Smooth muscle cell of the brain vasculature (primary cell): ENCODE measurements at regions not wholly inside any gene's neighbourhood (a gene's known extent, or its start where the extent isn't known, plus 50 kb on each side); places are given as distances from the start of the nearest gene placed in this dataset.

ENCODE experiments used
- DNase-seq: peaks from one replicate; pipeline ENCODE4 v3.0.0-alpha.2; 2012; ENCODE audit warnings: low read depth, low spot score

- no peak for DNase-seq
Observed at GRCh38 chr11:127103586-127104388, 103.2 kb upstream of the KIRREL3 start.

DNA sequence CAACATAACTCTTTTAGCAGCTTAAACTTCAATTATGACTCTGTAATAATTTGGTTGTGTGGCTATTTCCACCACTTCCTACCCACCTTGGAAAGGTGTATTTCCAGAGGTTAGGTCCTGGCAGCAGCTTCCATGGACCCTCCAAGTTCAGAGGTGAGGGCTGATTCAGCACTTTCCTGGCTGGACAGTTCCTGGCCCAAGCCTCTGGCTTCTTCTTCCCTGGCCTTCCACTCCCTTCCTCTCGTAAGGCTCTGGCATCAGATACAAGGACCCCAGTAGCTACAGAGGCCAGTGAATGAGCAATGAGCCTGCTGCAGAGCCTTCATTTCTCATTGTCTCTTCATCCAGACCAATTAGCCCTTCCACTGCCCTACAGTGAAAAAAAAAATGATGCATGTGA, 98.1 kb upstream of the KIRREL3 start:
- no peak for DNase-seq

DNA sequence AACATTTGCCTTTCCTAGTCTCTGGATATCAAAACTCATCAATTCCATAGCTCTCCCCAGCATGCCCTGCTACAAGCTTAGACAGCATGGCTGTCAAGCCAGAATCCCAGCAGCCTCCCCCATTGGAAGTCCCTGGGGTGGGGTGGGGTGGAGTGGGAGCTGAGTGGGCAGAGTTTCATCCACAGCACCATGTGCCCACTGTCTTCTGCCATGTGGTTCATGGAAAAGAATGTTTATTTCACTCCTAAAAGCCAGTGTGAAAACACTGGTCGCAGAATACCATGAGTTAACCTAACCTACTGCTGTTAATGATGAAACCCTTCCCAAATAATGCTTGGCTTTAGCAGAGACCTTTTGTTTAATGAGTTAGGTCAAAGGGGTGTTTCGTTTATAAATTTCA, 80.2 kb upstream of the KIRREL3 start:
- no peak for DNase-seq

- DNase-seq: no peak
Observed at GRCh38 chr11:127075758-127076157, 75.2 kb upstream of the KIRREL3 start.

DNA sequence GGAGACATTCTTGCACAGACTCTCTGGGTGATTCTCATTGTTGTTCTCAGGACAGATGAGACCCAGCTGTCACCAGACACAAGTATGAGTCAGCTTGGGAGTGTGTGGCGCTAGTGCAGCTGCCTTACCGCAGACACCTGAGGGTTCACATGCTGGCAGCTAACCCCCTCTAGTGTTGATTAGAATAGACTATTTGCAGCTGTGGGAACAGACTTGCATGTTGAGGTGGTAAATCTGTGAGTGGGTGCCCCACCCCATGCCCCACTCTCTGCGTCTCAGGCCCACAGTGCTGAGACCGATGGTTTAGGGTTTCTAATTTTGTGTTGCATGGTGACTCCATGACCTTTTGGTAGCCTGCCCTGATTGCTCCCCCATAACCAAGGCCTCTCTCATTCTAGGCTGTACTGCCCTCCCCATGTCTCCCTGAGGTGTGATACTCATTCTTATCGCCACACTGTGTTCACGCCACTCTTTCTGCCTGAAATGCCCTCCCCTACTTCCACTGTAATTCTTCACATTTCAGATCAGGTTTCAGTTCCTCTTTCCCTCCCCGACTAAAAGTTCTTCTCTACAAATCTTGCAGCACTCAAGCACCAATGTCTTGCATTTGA, 73.7 kb upstream of the KIRREL3 start:
- no peak for DNase-seq

- no peak for DNase-seq
Observed at GRCh38 chr11:127073621-127074020, 73.1 kb upstream of the KIRREL3 start.

GRCh38 chr11:127071606-127072005, 71.0 kb upstream of the KIRREL3 start:
- no peak for DNase-seq

GRCh38 chr11:127070808-127071207, 70.2 kb upstream of the KIRREL3 start:
- DNase-seq: no peak

DNA sequence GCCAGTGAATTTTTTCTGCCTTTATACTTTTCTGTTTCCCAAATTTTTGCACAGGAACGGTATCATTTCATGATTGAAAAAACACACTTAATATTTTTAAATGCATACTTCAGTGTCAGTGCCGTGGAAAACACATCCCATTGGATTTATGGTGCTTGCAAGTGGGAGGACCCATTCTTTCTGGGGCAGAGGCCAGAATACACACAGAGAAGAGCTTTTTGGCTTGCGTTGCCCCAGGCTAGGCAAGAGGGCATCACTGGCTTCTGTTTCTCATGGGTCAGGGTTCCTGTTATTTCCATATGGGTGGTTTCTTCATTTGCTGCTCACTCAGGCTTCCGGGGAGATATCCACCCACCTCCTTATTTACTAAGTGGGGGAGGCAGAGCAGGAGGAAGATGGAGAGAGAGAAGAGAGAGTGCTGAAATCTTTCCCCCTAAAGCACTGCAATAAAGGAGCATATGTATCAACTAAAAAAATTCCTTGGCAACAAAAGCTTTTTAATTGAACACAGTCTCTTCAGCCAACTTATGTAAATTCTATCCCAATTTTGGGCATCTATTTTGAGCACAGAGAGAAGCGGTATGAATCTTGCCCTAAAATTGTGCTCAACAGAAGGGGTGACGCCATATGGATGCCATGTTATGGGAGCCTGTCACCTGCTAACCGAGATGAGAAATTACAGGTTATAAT, 66.0 kb upstream of the KIRREL3 start:
- DNase-seq: no peak

- no peak for DNase-seq
Observed at GRCh38 chr11:127063241-127063640, 62.7 kb upstream of the KIRREL3 start.

DNA sequence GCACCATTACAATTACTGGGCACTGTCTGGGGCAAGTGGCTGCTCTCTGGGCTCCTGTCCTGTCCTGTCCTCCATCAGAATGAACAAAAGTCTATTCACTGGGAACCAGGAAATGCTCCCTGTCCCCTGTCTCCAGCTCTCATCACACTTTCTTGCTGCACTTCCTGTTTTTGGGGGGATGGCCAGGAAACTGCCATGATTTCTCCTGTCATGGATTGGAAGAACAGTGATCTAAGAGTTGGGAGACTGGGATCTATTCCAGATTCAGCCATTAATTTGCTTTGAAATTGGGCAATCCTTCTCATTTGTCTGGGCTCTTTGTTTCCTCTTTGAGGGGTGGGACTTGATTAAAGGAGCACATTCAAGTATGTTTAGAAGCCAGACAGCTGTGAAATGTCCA, 61.4 kb upstream of the KIRREL3 start:
- no peak for DNase-seq

DNA sequence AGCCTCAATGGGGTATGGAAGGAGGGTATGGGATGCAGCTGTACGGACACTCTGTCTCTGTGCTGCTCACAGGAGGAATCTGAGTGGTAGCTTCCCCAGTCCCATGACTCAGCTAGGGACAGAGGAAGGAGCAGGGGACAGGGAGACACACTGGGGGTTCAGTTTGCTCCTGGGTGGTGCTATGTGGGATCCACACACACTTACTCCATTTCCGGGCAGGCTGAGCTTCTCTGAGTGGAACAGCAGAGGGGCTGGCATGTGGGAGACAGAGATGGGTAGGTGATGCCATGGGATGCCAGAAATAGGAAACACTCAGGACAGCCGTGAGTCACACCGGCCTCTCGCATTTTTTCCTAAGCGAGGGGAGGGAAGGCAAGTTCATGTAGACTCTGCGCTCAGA, 59.2 kb upstream of the KIRREL3 start:
- DNase-seq: no peak

DNA sequence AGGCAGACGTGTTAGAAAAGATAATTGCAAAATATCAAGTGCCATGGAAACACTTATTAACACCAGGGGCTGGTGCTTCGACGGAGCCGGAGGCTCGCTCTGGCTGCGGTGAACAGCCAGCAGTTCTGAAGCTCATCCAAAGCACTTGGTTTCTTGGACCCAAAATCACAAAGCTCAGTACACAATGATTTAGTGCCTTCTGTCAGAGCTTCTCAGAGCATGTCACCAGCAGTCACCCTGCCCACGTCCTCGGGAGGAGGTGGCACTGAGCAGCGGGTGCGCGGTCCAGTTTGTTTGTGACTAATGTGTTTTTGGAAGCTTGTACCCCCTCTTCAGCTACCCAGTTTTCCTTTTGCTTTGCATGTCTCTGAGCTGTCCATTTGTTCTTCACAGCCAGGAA, 58.7 kb upstream of the KIRREL3 start:
- DNase-seq: no peak

DNA sequence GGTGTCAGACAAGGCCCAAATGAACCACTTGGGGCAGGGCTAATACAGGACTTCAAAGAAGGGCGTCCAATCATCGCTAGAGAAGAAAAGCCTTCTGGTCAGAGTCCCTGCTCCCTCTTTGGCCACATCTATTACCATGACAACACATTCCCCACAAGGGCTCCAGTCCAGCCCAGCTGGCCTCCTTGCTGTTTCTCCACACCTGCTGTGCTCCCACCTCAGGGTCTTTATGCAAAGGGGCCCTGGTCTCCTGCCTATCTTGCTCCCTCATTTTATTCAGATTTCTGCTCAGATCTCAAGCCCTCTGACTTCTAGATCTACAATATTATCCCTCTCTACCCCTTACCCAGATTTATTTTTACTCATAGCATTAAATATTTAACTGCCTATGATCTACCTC, 58.0 kb upstream of the KIRREL3 start:
- DNase-seq: no peak

- no peak for DNase-seq
Observed at GRCh38 chr11:127057126-127057525, 56.6 kb upstream of the KIRREL3 start.

DNA sequence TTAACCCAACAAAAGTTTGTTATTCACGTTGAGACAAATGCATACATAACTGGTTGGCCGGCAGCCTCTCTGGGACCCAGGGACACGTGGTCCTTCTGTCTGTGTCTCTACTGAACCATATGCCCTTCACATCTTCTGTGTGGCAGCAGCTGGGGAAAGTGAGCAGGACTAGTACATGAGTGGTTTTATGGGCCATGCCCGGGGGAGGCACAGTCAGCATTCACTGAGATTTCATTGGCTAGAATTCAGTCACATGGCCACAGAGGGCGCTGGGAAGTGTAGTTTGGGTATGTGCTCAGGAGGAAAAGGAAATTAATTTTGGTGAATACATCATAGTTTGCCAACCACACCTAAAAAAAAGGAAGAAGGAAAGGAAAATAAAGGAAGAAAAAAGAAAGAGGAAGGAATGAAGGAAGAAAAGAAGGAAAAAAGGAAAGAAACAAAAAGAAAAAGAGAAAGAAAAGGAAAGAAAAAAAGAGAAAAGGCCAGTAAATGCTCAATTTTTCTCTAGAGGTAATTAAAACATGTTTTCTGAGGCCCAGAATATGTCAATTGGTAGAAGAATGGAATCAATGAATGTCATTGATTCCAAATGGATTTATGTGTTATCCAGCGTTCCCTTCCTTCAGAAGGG, 55.9 kb upstream of the KIRREL3 start:
- DNase-seq: no peak

DNA sequence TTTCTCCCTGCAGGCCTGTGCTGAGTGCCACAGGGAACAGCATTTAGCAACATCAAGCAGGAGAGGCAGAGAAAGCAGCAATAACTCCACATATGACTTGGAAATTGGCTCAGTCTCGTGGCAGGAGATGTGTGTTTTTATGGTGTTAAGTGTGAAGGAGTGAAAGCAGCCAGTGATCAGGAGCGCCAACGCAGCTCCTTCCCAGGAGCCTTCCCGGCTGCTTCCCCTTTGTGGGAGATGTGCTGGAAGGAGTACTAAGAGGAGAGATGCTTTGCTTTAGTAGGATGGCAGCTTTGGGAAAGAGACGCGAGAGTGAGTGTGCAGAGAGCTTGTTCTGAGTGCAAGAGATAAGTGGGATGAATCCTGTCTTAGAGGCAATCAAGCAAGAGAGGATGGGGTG, 54.7 kb upstream of the KIRREL3 start:
- DNase-seq: no peak

GRCh38 chr11:127054153-127054552, 53.6 kb upstream of the KIRREL3 start:
- no peak for DNase-seq

DNA sequence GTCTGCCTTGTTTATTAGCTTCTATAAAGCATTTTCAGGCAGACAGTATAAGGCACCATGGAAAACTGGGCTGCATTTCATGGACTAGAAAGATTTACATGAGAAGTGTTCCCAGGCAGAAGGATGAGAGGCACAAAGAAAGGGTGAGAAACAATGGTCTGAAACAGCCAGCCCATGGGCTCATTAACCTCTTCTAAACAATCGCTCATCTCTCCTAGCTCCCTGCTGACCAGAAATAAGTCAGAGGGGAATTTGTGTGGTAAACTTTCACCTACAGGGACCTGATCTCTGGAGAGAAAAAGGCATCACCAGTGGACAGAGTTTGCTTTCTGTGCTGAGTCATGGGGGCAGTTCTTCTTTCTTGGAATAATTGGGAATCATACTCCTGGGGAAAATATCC, 51.8 kb upstream of the KIRREL3 start:
- DNase-seq: no peak
